Retinal pigment epithelial cell (primary cell): ENCODE measurements at regions not wholly inside any gene's neighbourhood (a gene's known extent, or its start where the extent isn't known, plus 50 kb on each side); places are given as distances from the start of the nearest gene placed in this dataset.

Source experiments
- DNase-seq: peaks from one replicate; pipeline ENCODE4 v3.0.0-alpha.2; 2010; ENCODE audit warnings: low read depth
- H3K4me3 ChIP-seq: 2 replicates; pipeline ENCODE4 v1.5.1; 2011; ENCODE audit warnings: mild to moderate bottlenecking, low read length, control low read depth, moderate library complexity
- TF ChIP-seq, protein P1 (sequence below): conservative IDR thresholded peaks from 2 replicates; pipeline ENCODE4 v1.5.1; 2011; ENCODE audit warnings: low read depth, low read length, control low read depth, inconsistent platforms

DNA sequence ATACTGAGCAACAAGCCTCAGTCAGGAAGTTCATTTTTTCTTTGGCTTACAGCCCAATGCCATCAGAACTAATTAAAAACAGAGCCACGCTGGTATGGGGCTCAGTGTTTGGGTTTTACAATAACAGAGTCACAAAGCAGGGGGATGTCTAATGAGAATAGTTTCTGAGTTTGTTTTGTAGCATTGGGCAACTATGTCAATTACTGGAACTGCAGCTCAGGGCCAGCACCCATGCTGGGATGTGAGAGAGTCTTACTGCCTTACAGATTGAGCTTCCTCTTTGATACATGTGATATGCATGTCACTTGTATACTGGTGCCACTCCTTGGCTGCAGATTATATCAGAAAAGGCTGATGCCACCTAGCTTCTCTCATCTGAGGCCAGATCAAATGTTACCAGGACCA is 117.6 kb downstream of the TFAP2B start:
- DNase-seq = no peak
- TF ChIP-seq, protein P1, sequence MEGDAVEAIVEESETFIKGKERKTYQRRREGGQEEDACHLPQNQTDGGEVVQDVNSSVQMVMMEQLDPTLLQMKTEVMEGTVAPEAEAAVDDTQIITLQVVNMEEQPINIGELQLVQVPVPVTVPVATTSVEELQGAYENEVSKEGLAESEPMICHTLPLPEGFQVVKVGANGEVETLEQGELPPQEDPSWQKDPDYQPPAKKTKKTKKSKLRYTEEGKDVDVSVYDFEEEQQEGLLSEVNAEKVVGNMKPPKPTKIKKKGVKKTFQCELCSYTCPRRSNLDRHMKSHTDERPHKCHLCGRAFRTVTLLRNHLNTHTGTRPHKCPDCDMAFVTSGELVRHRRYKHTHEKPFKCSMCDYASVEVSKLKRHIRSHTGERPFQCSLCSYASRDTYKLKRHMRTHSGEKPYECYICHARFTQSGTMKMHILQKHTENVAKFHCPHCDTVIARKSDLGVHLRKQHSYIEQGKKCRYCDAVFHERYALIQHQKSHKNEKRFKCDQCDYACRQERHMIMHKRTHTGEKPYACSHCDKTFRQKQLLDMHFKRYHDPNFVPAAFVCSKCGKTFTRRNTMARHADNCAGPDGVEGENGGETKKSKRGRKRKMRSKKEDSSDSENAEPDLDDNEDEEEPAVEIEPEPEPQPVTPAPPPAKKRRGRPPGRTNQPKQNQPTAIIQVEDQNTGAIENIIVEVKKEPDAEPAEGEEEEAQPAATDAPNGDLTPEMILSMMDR = no peak
- no peak overlapping the region for H3K4me3 ChIP-seq

DNA sequence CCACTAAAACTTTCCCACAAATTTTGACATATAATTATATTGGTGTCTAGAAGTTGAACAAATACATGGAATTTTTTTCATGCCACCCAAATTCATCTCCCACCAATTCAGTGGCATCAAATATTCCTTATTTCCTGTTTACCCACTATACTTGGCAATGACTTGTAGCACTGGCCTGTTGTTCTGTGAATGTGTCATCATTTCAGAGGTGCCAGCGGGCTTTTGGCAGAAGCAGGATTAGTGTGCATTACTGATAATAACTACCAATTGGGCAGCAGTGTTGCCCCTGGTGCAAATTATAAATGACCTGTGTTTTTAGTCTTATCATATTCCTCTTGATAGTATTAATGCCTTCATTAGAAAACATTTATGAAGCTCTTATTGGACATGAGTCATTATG is 121.3 kb downstream of the TFAP2B start:
- DNase-seq = no peak
- no peak overlapping the region for H3K4me3 ChIP-seq
- TF ChIP-seq, protein P1 = no peak

DNA sequence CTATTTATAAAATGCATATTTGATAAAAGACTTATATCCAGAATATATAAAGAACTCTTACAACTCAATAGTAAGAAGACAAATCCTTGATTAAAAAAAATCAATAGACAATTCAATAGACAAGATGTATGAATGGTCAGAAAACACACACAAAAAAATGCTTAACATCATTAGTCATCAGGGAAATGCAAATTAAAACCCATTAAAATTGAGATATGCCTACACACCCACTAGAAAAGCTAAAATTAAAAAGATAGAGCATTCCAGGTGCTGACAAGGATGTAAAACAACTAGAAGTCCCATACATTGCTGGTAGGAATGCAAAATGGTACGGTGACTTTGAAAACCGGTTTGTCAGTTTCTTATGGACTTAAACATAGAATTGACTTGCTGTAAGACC is 127.1 kb downstream of the TFAP2B start:
- TF ChIP-seq, protein P1 = no peak
- no peak for DNase-seq
- H3K4me3 ChIP-seq = no peak overlapping the region

DNA sequence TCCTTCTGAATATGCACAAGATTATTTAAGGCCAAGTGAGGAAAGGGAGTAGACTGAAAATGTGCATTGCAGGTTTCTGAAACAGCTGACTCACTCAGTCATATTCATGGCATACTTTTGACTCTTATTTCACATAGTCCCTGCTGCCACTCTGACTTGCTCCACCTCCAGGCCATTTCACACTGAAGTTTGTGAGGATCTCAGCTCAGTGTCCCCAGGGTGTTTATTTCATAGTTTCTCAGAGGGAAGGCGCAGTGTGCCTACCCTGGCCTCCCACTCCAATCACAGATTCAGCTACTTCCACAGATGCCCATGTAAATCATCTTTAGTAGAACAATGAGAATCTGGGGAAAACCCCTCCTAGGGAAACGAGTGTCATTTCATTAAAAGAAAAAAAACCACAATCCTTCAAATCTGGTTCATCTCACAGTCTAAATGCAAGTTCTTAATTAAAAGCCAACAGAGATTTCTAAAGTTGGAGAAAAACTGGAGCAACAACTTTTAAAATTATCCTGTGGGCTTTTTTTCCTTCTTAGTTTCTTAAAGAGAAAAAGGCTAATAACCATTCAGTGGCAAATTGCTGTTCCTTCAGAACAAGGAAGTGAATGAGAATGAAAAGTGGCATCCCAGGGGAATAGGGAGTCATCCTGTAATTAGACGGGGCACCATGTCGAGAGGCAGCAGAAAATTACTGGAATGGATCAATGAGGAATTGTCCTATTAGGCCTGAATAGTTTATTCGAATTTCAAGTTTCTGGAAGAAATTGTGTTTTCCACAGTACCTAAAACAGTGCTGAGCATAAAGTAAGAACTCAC is 133.6 kb downstream of the TFAP2B start:
- TF ChIP-seq, protein P1 = peak; percentile 13

DNA sequence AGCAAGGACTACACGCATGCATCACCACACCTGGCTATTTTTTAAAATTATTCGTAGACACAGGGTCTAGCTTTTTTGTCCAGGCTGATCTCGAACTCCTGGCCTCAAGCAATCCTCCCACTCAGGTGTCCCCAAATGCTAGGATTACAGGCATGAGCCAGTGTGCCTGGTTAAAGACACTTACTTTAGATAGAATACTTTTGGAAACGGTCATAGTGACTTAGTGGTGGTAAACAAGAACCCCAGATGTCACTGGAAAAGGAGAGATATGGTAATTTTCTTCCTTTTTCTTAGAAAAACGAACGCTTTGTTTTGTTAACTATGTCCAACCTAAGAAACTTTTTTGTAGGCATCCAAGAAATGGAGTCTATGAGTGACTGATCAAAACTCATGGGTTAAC is 137.3 kb downstream of the TFAP2B start:
- H3K4me3 ChIP-seq = no peak overlapping the region
- TF ChIP-seq, protein P1 = no peak
- no peak for DNase-seq

More for the DNA sequence above, 133.6 kb downstream of the TFAP2B start:
- no peak overlapping the region for H3K4me3 ChIP-seq
- DNase-seq = no peak

DNA sequence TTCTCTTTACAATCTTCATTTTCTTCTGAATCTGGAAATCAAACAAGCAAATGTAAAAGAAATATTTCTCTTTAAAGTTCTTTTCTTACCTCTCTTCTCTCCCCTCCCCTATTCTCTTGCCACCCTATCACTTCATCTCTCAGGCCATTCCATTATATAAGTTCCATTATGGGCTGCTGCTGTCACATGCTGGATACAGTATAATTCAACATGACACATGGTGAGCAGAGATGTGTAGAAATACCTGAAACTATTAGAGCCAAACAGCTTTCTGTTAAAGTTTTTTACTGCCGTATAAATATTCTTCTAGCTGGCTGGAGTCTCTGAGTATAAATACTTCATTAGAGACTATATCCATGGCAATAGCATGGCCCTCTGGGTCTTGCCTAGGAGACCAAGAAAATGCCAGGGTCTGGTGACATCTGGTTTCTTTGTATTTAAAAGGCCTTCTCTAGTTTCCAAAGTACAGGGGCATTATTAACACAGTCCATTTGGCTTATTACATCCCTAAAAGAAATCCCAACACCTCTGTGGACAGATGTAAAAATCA is 139.6 kb downstream of the TFAP2B start:
- no peak overlapping the region for H3K4me3 ChIP-seq
- no peak for DNase-seq
- TF ChIP-seq, protein P1 = no peak
